ENCODE measurements at regions not wholly inside any gene's neighbourhood (a gene's known extent, or its start where the extent isn't known, plus 50 kb on each side); places are given as distances from the start of the nearest gene placed in this dataset.

DNA sequence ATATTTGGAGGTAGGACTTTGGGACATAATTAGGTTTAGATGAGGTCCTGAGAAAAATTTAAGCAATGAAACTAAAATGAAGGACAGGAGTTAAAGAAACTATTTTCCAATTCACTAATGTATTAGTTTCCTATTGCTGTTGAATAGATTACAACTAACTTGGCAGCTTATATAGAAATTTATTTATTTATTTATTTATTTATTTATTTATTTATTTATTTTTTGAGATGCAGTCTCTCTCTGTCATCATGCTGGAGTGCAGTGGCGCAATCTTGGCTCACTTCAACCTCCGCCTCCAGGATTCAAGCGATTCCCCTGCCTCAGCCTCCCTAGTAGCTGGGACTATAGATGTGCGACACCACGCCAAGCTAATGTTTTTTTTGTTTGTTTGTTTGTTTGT, 182.4 kb upstream of the ADCY2 start:
- H4K20me1 ChIP-seq (replicated peaks in 1 of 2; ENCODE audit: control insufficient read depth in 1 of 2, insufficient read depth in 2 of 2, low read length in 2 of 2): no peaks in the 10 kb centered on the region
- no peaks in the 10 kb centered on the region for H3K36me3 ChIP-seq (ENCODE audit: control insufficient read depth in 2 of 4, insufficient read depth in 4 of 4, low read length in 3 of 4)
- no peaks in the 10 kb centered on the region for H3K23me2 ChIP-seq (ENCODE audit: low read depth, low read length)
- H3K4me2 ChIP-seq (ENCODE audit: insufficient read depth in 1 of 2, low read depth in 2 of 2, low read length in 2 of 2): no peak overlapping the region
- no peak overlapping the region for H4K5ac ChIP-seq (ENCODE audit: insufficient read length, low read depth, low read length)
- H3K18ac ChIP-seq (ENCODE audit: extremely low read depth, low read length): no peak overlapping the region
- no peak overlapping the region for H2BK12ac ChIP-seq (ENCODE audit: low read depth, low read length)
- ChIA-PET POLR2A (ENCODE audit: partially characterized antibody) (no interaction called here), CTCF (ENCODE audit: partially characterized antibody) (interaction anchor here (0.6 to 1.5 kb wide), 2 partner anchors 181 to 355 kb away, joined by 3 read pairs; no protein-coding TSS in a partner anchor)
- no peaks in the 10 kb centered on the region for H3K4me1 ChIP-seq (replicated peaks in 1 of 4; ENCODE audit: control insufficient read depth in 3 of 4, insufficient read depth in 4 of 4, low read length in 3 of 4)
- H3K27ac ChIP-seq (ENCODE audit: low read depth, low read length): no peak overlapping the region
- no peak overlapping the region for H2AFZ ChIP-seq (ENCODE audit: low read length)
- H2AK5ac ChIP-seq (ENCODE audit: low read depth, low read length): no peak overlapping the region
- H2BK20ac ChIP-seq (ENCODE audit: low read length): no peak overlapping the region
- no peaks in the 10 kb centered on the region for H3K9me3 ChIP-seq (ENCODE audit: insufficient read depth in 2 of 2, low read depth in 1 of 2, low read length in 1 of 2)
- DNase-seq (ENCODE audit: low read depth in 1 of 2, low spot score in 2 of 2) (no peak), FAIRE-seq (no peak)
- no peak overlapping the region for H3K23ac ChIP-seq (ENCODE audit: insufficient read length)
- H4K91ac ChIP-seq (replicated peaks; ENCODE audit: insufficient read length, low read length): no peak overlapping the region
- H2BK120ac ChIP-seq (replicated peaks; ENCODE audit: low read depth, low read length): no peak overlapping the region
- H3K27me3 ChIP-seq (replicated peaks in 1 of 4; ENCODE audit: control insufficient read depth in 3 of 4, extremely low read depth in 1 of 4, insufficient read depth in 3 of 4, low read length in 3 of 4): no peaks in the 10 kb centered on the region
- 96% methylated on average over 5 of the region's 5 CpGs; no CpG with 5 or more reads in 1 of the 2 experiments for WGBS, 2 experiments (ENCODE audit: extremely low coverage in 1 of 2, insufficient coverage in 1 of 2, insufficient read length in 1 of 2, insufficient replicate concordance in 2 of 2, low coverage in 1 of 2, low lambda C conversion rate in 2 of 2, missing lambda C conversion rate in 1 of 2)
- H3K9ac ChIP-seq (replicated peaks in 1 of 4; ENCODE audit: extremely low read depth in 1 of 4, low read depth in 3 of 4, low read length in 3 of 4): no peak overlapping the region
- no peaks in the 10 kb centered on the region for H3K79me2 ChIP-seq (ENCODE audit: control insufficient read depth in 1 of 2, insufficient read depth in 2 of 2, low read length in 2 of 2)
- no peak overlapping the region for H2BK5ac ChIP-seq (ENCODE audit: low read depth, low read length)
- H2BK15ac ChIP-seq (ENCODE audit: low read length): no peak overlapping the region
- no peak overlapping the region for H3K4ac ChIP-seq (replicated peaks; ENCODE audit: insufficient read length, low read depth, low read length)
- H3K56ac ChIP-seq (replicated peaks; ENCODE audit: insufficient read length, low read depth, low read length): no peak overlapping the region
- no peak overlapping the region for H4K8ac ChIP-seq (ENCODE audit: extremely low read depth, insufficient read depth, low read length)
- no peak overlapping the region for H3K14ac ChIP-seq (ENCODE audit: insufficient read length)
- no peak overlapping the region for H3K4me3 ChIP-seq (ENCODE audit: extremely low read depth in 1 of 4, insufficient read depth in 2 of 4, low read depth in 3 of 4, low read length in 4 of 4)
- H3K79me1 ChIP-seq (ENCODE audit: low read depth, low read length): no peaks in the 10 kb centered on the region
- TF ChIP-seq MAFK (IDR thresholded peaks at IDR 0.05; ENCODE audit: low read depth, low read length) (no peak), CBX8 (IDR thresholded peaks at IDR 0.05; ENCODE audit: borderline replicate concordance, low read depth, low read length) (no peak), JUND (IDR thresholded peaks at IDR 0.05; ENCODE audit: low read length) (no peak), ZNF274 (IDR thresholded peaks at IDR 0.05; ENCODE audit: borderline replicate concordance, extremely low read depth, low read length) (no peak), SIRT6 (IDR thresholded peaks at IDR 0.05; ENCODE audit: low read length) (no peak), POLR2A (IDR thresholded peaks at IDR 0.05; ENCODE audit: control extremely low read depth in 1 of 2, low read depth in 2 of 2, low read length in 2 of 2) (no peak), JUN (IDR thresholded peaks at IDR 0.05; ENCODE audit: low read depth, low read length) (no peak), GABPA (IDR thresholded peaks at IDR 0.05; ENCODE audit: borderline replicate concordance, insufficient read depth, low read length) (no peak), EZH2 (IDR thresholded peaks at IDR 0.05; ENCODE audit: low read depth, low read length, severe bottlenecking) (no peak), RXRA (IDR thresholded peaks at IDR 0.05; ENCODE audit: insufficient read depth, low read depth, low read length) (no peak), TCF12 (IDR thresholded peaks at IDR 0.05; ENCODE audit: low read depth, low read length) (no peak), SRF (IDR thresholded peaks at IDR 0.05; ENCODE audit: low read depth, low read length) (no peak), TAF1 (IDR thresholded peaks at IDR 0.05; ENCODE audit: low read depth, low read length) (no peak), SAP30 (IDR thresholded peaks at IDR 0.05; ENCODE audit: insufficient read depth, insufficient replicate concordance, low read length) (no peak)
- TF ChIP-seq, protein P1, sequence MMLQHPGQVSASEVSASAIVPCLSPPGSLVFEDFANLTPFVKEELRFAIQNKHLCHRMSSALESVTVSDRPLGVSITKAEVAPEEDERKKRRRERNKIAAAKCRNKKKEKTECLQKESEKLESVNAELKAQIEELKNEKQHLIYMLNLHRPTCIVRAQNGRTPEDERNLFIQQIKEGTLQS (IDR thresholded peaks at IDR 0.05; ENCODE audit: insufficient read depth, low read depth, low read length): no peak

All from H1 (cell line).